SU-DHL-6 (cell line): ENCODE measurements at regions not wholly inside any gene's neighbourhood (a gene's known extent, or its start where the extent isn't known, plus 50 kb on each side); places are given as distances from the start of the nearest gene placed in this dataset.

Experiments
- CTCF ChIP-seq: fragments of 200-600 bp; sonication (generic); IDR thresholded peaks from one replicate; pipeline ENCODE4 v1.5.1; 2017; ENCODE audit warnings: antibody characterized with exemption, mild to moderate bottlenecking, low read length, moderate library complexity; ENCODE audit not compliant: insufficient read depth, poor library complexity, severe bottlenecking
- EZH2phosphoT487 ChIP-seq: fragments of 200-600 bp; sonication (generic), shearing (Covaris generic); conservative IDR thresholded peaks from 2 replicates; pipeline ENCODE4 v1.6.1; 2018; ENCODE audit warnings: mild to moderate bottlenecking, antibody characterized with exemption, low read length, moderate library complexity, mixed read lengths

- no peak for TF ChIP-seq CTCF
- no peak for TF ChIP-seq EZH2phosphoT487
Observed at GRCh38 chr5:9776525-9776924, 146.4 kb upstream of the TAS2R1 start.
